ENCODE measurements at regions not wholly inside any gene's neighbourhood (a gene's known extent, or its start where the extent isn't known, plus 50 kb on each side); places are given as distances from the start of the nearest gene placed in this dataset.

DNA sequence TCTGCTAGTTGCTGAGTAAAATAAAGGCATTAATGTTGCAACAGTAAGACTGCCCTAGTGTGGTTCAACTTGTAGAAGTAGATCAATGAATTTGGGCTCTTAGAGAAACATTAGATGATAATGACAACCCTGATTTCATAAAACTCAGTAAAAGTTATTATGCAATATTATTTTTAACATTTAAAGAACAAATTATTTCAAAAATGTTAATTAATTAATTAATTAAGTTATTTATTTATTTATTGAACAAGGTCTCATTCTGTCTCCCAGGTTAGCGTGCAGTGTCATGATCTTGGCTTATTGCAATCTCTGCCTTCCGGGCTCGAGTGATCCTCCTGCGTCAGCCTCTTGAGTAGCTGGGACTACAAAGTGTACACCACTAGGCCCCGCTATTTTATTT lies 1016.4 kb downstream of the VRK1 start:
- TF ChIP-seq EZH2phosphoT487 (IDR thresholded peaks at IDR 0.05; ENCODE audit: insufficient read depth, low read depth) (no peak), EZH2 (IDR thresholded peaks at IDR 0.05; ENCODE audit: insufficient read depth, poor library complexity, severe bottlenecking) (no peak)

Data from GM23248 (cell line).